Stomach (tissue), 4 donors: ENCODE measurements at regions not wholly inside any gene's neighbourhood (a gene's known extent, or its start where the extent isn't known, plus 50 kb on each side); places are given as distances from the start of the nearest gene placed in this dataset.

Experiments
- CTCF ChIP-seq, 7 experiments: fragments of 450-650 bp in 4 of 7; fragments of 200-600 bp in 3 of 7; sonication (generic) in 3 of 7; IDR thresholded peaks; one replicate each; pipeline ENCODE4 v1.5.1; 2016 to 2019; ENCODE audit warnings: antibody characterized with exemption in 7 of 7, control low read depth in 2 of 7, mild to moderate bottlenecking in 1 of 7
- POLR2AphosphoS5 ChIP-seq, 3 donors: sonication (generic); formaldehyde crosslinking; IDR thresholded peaks; one replicate each; pipeline ENCODE4 v1.6.1; 2016; ENCODE audit warnings: antibody characterized with exemption in 3 of 3

GRCh38 chr11:25520459-25520858, 811.5 kb upstream of the ANO3 start:
- TF ChIP-seq CTCF (IDR thresholded peaks at IDR 0.05): no peak
- TF ChIP-seq POLR2AphosphoS5 (IDR thresholded peaks at IDR 0.05): no peak
